Epithelial cell of esophagus (primary cell): ENCODE measurements at regions not wholly inside any gene's neighbourhood (a gene's known extent, or its start where the extent isn't known, plus 50 kb on each side); places are given as distances from the start of the nearest gene placed in this dataset.

ENCODE experiments used
- DNase-seq: peaks from one replicate; pipeline ENCODE4 v3.0.0; 2010; ENCODE audit warnings: low read depth
- H3K4me3 ChIP-seq: 2 replicates; pipeline ENCODE4 v1.5.1; 2011; ENCODE audit warnings: mild to moderate bottlenecking, low read length, control low read depth
- CTCF ChIP-seq: IDR thresholded peaks from 2 replicates; pipeline ENCODE4 v1.5.1; 2011; ENCODE audit warnings: low read depth, mild to moderate bottlenecking, low read length, control low read depth, inconsistent platforms; ENCODE audit not compliant: insufficient read depth; ENCODE audit errors: missing control alignments

- no peak overlapping the region for H3K4me3 ChIP-seq
- no peak for TF ChIP-seq CTCF
- DNase-seq = no peak
Measured at GRCh38 chr20:22232473-22232872, 351.9 kb downstream of the FOXA2 start.

- no peak for DNase-seq
- H3K4me3 ChIP-seq = no peak overlapping the region
- TF ChIP-seq CTCF = no peak
Measured at GRCh38 chr20:22226849-22227700, 357.3 kb downstream of the FOXA2 start.

- TF ChIP-seq CTCF = no peak
- no peak for DNase-seq
- no peak overlapping the region for H3K4me3 ChIP-seq
Measured at GRCh38 chr20:22223236-22223635, 361.1 kb downstream of the FOXA2 start.

GRCh38 chr20:22217712-22218352 is 366.5 kb downstream of the FOXA2 start:
- TF ChIP-seq CTCF = no peak
- no peak overlapping the region for H3K4me3 ChIP-seq
- DNase-seq = no peak

GRCh38 chr20:22216984-22217383 is 367.4 kb downstream of the FOXA2 start:
- H3K4me3 ChIP-seq = no peak overlapping the region
- no peak for TF ChIP-seq CTCF
- DNase-seq = no peak

- no peak for DNase-seq
- no peak for TF ChIP-seq CTCF
Measured at GRCh38 chr20:22214296-22214695, 370.1 kb downstream of the FOXA2 start.

More at GRCh38 chr20:22214296-22214695, 370.1 kb downstream of the FOXA2 start:
- H3K4me3 ChIP-seq = no peak overlapping the region
